ENCODE measurements at regions not wholly inside any gene's neighbourhood (a gene's known extent, or its start where the extent isn't known, plus 50 kb on each side); places are given as distances from the start of the nearest gene placed in this dataset.

- DNase-seq (ENCODE audit: low read depth in 3 of 3, low spot score in 1 of 3): no peak
Observed at GRCh38 chr2:349390-349789, 61.5 kb upstream of the ALKAL2 start.

- no peak for DNase-seq (ENCODE audit: low read depth in 3 of 3, low spot score in 1 of 3)
Observed at GRCh38 chr2:348361-348916, 60.5 kb upstream of the ALKAL2 start.

- DNase-seq (ENCODE audit: low read depth in 3 of 3, low spot score in 1 of 3): no peak
Observed at GRCh38 chr2:344811-345210, 56.9 kb upstream of the ALKAL2 start.

GRCh38 chr2:343355-343754 is 55.5 kb upstream of the ALKAL2 start:
- no peak for DNase-seq (ENCODE audit: low read depth in 3 of 3, low spot score in 1 of 3)

GRCh38 chr2:341912-342311 is 54.0 kb upstream of the ALKAL2 start:
- no peak for DNase-seq (ENCODE audit: low read depth in 3 of 3, low spot score in 1 of 3)

- no peak for DNase-seq (ENCODE audit: low read depth in 3 of 3, low spot score in 1 of 3)
Observed at GRCh38 chr2:341017-341542, 53.2 kb upstream of the ALKAL2 start.

Measured in stimulated activated CD4-positive, alpha-beta T cell treated with anti-CD3 and anti-CD28 coated beads, TNF-alpha, amount 100 ng/mL, for 1 hour (primary cell).